IMR-90 (cell line): ENCODE measurements at regions not wholly inside any gene's neighbourhood (a gene's known extent, or its start where the extent isn't known, plus 50 kb on each side); places are given as distances from the start of the nearest gene placed in this dataset.

Source experiments
- ATAC-seq: fragments of 200-7000 bp; cut with Tn5 transposase; 2 replicates; pipeline ENCODE4 v1.9.1; 2020; ENCODE audit warnings: low read depth, mild to moderate bottlenecking, moderate library complexity
- BruUV-seq: library from RNA; stranded (reverse); fragments of 400-500 nt; replicated peaks from 2 replicates; lab custom pipeline; 2021; lab: Mats Ljungman, UMichigan
- CTCF ChIA-PET: fragments of 300-600 bp; formaldehyde crosslinking; extraction: SDS; loops from one replicate; lab custom pipeline; 2021; ENCODE audit warnings: antibody characterized with exemption; lab: Yijun Ruan, JAX
- POLR2A ChIA-PET: fragments of 300-600 bp; sonication (Branson Sonifier 250); formaldehyde crosslinking; loops from one replicate; lab custom pipeline; 2022; ENCODE audit warnings: antibody characterized with exemption; ENCODE audit not compliant: unreplicated experiment; lab: Charles Lee
- DNase-seq: peaks from one replicate; pipeline ENCODE4 v3.0.0; 2013
- H2AFZ ChIP-seq: replicated peaks from 2 replicates; pipeline ENCODE3; 2013; ENCODE audit warnings: low read length, mild to moderate bottlenecking; ENCODE audit not compliant: poor library complexity
- H2AK5ac ChIP-seq: 2 replicates; pipeline ENCODE4 v1.6.1; 2013; ENCODE audit warnings: low read depth, low read length, inconsistent platforms
- H2AK9ac ChIP-seq: replicated peaks from 2 replicates; pipeline ENCODE3; 2013; ENCODE audit warnings: mild to moderate bottlenecking, low read depth, low read length, moderate library complexity; ENCODE audit not compliant: poor library complexity
- H2BK120ac ChIP-seq: 2 replicates; pipeline ENCODE4 v1.6.1; 2013; ENCODE audit warnings: low read depth, low read length, inconsistent platforms
- H2BK15ac ChIP-seq: 3 replicates; pipeline ENCODE4 v1.6.1; 2013; ENCODE audit warnings: low read depth, low read length, inconsistent platforms
- H2BK20ac ChIP-seq: 2 replicates; pipeline ENCODE4 v1.6.1; 2013; ENCODE audit warnings: low read depth, mild to moderate bottlenecking, inconsistent platforms, low read length, moderate library complexity
- H2BK5ac ChIP-seq: 2 replicates; pipeline ENCODE4 v1.6.1; 2013; ENCODE audit warnings: mild to moderate bottlenecking, low read depth, low read length, inconsistent platforms; ENCODE audit not compliant: poor library complexity, severe bottlenecking
- H3K14ac ChIP-seq: replicated peaks from 2 replicates; pipeline ENCODE4 v1.6.1; 2013; ENCODE audit warnings: low read depth, low read length, inconsistent platforms
- H3K18ac ChIP-seq: 2 replicates; pipeline ENCODE4 v1.6.1; 2013; ENCODE audit warnings: low read depth, low read length, control low read depth
- H3K23ac ChIP-seq: 2 replicates; pipeline ENCODE4 v1.6.1; 2013; ENCODE audit warnings: low read depth, low read length, inconsistent platforms
- H3K27ac ChIP-seq: 2 replicates; pipeline ENCODE4 v1.5.1; 2013; ENCODE audit warnings: mild to moderate bottlenecking, control low read depth, low read length; ENCODE audit not compliant: insufficient read depth
- H3K27me3 ChIP-seq: 2 replicates; pipeline ENCODE4 v1.6.1; 2013; ENCODE audit warnings: low read length; ENCODE audit not compliant: control insufficient read depth, insufficient read depth
- H3K36me3 ChIP-seq: 2 replicates; pipeline ENCODE4 v1.6.1; 2013; ENCODE audit warnings: low read length, mixed read lengths; ENCODE audit not compliant: control insufficient read depth, insufficient read depth
- H3K4ac ChIP-seq: 2 replicates; pipeline ENCODE4 v1.6.1; 2013; ENCODE audit warnings: low read depth, low read length, inconsistent platforms
- H3K4me1 ChIP-seq: 2 replicates; pipeline ENCODE4 v1.6.1; 2013; ENCODE audit warnings: low read length, mixed read lengths; ENCODE audit not compliant: control insufficient read depth, insufficient read depth
- H3K4me2 ChIP-seq: 2 replicates; pipeline ENCODE4 v1.6.1; 2013; ENCODE audit warnings: low read depth, mild to moderate bottlenecking, control low read depth, low read length, moderate library complexity
- H3K4me3 ChIP-seq: 2 replicates; pipeline ENCODE4 v1.5.1; 2013; ENCODE audit warnings: low read depth, mild to moderate bottlenecking, control low read depth, low read length, moderate library complexity; ENCODE audit not compliant: insufficient read depth
- H3K56ac ChIP-seq: 2 replicates; pipeline ENCODE4 v1.6.1; 2013; ENCODE audit warnings: low read length, inconsistent platforms; ENCODE audit not compliant: insufficient read depth; ENCODE audit errors: extremely low read depth
- H3K79me1 ChIP-seq, 2 experiments: 2 replicates each; pipeline ENCODE4 v1.6.1; 2013; ENCODE audit warnings: low read length in 2 of 2, inconsistent platforms in 1 of 2, low read depth in 1 of 2
- H3K9ac ChIP-seq: 2 replicates; pipeline ENCODE4 v1.6.1; 2013; ENCODE audit warnings: low read depth, low read length, control low read depth
- H3K9me1 ChIP-seq: 2 replicates; pipeline ENCODE4 v1.6.1; 2013; ENCODE audit warnings: low read length, inconsistent platforms; ENCODE audit not compliant: insufficient read depth
- H3K9me3 ChIP-seq: 2 replicates; pipeline ENCODE4 v1.6.1; 2013; ENCODE audit warnings: low read length; ENCODE audit not compliant: control insufficient read depth, insufficient read depth
- H4K20me1 ChIP-seq: 2 replicates; pipeline ENCODE4 v1.6.1; 2013; ENCODE audit warnings: low read length, inconsistent platforms; ENCODE audit not compliant: insufficient read depth
- H4K5ac ChIP-seq: 2 replicates; pipeline ENCODE4 v1.6.1; 2013; ENCODE audit warnings: mild to moderate bottlenecking, low read depth, low read length, control low read depth
- H4K8ac ChIP-seq, 2 experiments: 2 replicates each; pipeline ENCODE4 v1.6.1; 2013; ENCODE audit warnings: low read depth in 2 of 2, low read length in 2 of 2, control low read depth in 1 of 2, inconsistent platforms in 1 of 2
- H4K91ac ChIP-seq: 2 replicates; pipeline ENCODE4 v1.6.1; 2013; ENCODE audit warnings: low read depth, low read length, inconsistent platforms; ENCODE audit not compliant: insufficient read depth
- BHLHE40 ChIP-seq: fragments of 150-350 bp; IDR thresholded peaks from 2 replicates; pipeline ENCODE4 v1.6.1; 2016; ENCODE audit warnings: mild to moderate bottlenecking, low read depth, low read length
- CEBPB ChIP-seq: IDR thresholded peaks from 2 replicates; pipeline ENCODE4 v1.6.1; 2012; ENCODE audit warnings: low read depth, low read length, improper control_type of control experiment
- CHD1 ChIP-seq: IDR thresholded peaks from 2 replicates; pipeline ENCODE4 v1.6.1; 2012; ENCODE audit warnings: low read depth, low read length, improper control_type of control experiment
- FOS ChIP-seq: fragments of 150-350 bp; IDR thresholded peaks from 2 replicates; pipeline ENCODE4 v1.6.1; 2016; ENCODE audit warnings: low read depth, low read length
- MAFK ChIP-seq: IDR thresholded peaks from 2 replicates; pipeline ENCODE4 v1.6.1; 2012; ENCODE audit warnings: low read depth, low read length, improper control_type of control experiment
- MAZ ChIP-seq: IDR thresholded peaks from 2 replicates; pipeline ENCODE4 v1.6.1; 2012; ENCODE audit warnings: low read depth, mild to moderate bottlenecking, low read length, improper control_type of control experiment, moderate library complexity, borderline replicate concordance
- MXI1 ChIP-seq: IDR thresholded peaks from 2 replicates; pipeline ENCODE4 v1.6.1; 2012; ENCODE audit warnings: low read depth, mild to moderate bottlenecking, low read length, moderate library complexity, borderline replicate concordance
- NFE2L2 ChIP-seq: fragments of 150-350 bp; IDR thresholded peaks from 2 replicates; pipeline ENCODE4 v1.6.1; 2016; ENCODE audit warnings: low read depth, mild to moderate bottlenecking, low read length
- POLR2A ChIP-seq: IDR thresholded peaks from 2 replicates; pipeline ENCODE4 v1.6.1; 2012; ENCODE audit warnings: mild to moderate bottlenecking, low read depth, low read length
- RAD21 ChIP-seq: IDR thresholded peaks from 2 replicates; pipeline ENCODE4 v1.6.1; 2012; ENCODE audit warnings: low read length, improper control_type of control experiment
- RCOR1 ChIP-seq: IDR thresholded peaks from 2 replicates; pipeline ENCODE4 v1.6.1; 2012; ENCODE audit warnings: mild to moderate bottlenecking, low read length, improper control_type of control experiment; ENCODE audit not compliant: insufficient replicate concordance
- RFX5 ChIP-seq: IDR thresholded peaks from 2 replicates; pipeline ENCODE4 v1.8.0; 2012; ENCODE audit warnings: low read depth, mild to moderate bottlenecking, low read length, moderate library complexity
- SMC3 ChIP-seq: fragments of 150-350 bp; IDR thresholded peaks from 2 replicates; pipeline ENCODE4 v1.6.1; 2016; ENCODE audit warnings: low read depth, mild to moderate bottlenecking, antibody characterized with exemption, low read length, moderate library complexity
- WGBS, 2 experiments: methylation state at CpG; one replicate each; pipeline versions ENCODE4 v1.1.5 to v1.1.7; 2013; ENCODE audit warnings: missing lambda C conversion rate in 2 of 2; ENCODE audit not compliant: insufficient read length in 1 of 2; ENCODE audit errors: extremely low coverage in 2 of 2; 5-methylcytosine and 5-hydroxymethylcytosine counted together
- dilution Hi-C: fragments of 300-500 bp; cut with HindIII; formaldehyde crosslinking; loops from one replicate; pipeline ENCODE4 v1.14.3; 2018; ENCODE audit warnings: low sequenced_read_pairs; ENCODE audit not compliant: unreplicated experiment
- in situ Hi-C: fragments of 300-500 bp; cut with MboI; formaldehyde crosslinking; loops from 3 replicates; pipeline ENCODE4 v1.14.3; 2019; ENCODE audit warnings: low sequenced_read_pairs, inconsistent platforms, mixed read lengths
- intact Hi-C: fragments of 100-400 bp; cut with micrococcal nuclease; formaldehyde crosslinking; loops from 2 replicates; pipeline ENCODE4 v1.10.0; 2022
- TF ChIP-seq, protein P1 (sequence below): fragments of 150-350 bp; IDR thresholded peaks from 2 replicates; pipeline ENCODE4 v1.6.1; 2017; ENCODE audit warnings: mild to moderate bottlenecking, antibody characterized with exemption, low read length, low read depth
- TF ChIP-seq, protein P2 (sequence below): fragments of 150-350 bp; IDR thresholded peaks from 2 replicates; pipeline ENCODE4 v1.6.1; 2016; ENCODE audit warnings: low read depth, mild to moderate bottlenecking, low read length, moderate library complexity, borderline replicate concordance
- TF ChIP-seq, protein P3 (sequence below): conservative IDR thresholded peaks from 2 replicates; pipeline ENCODE4 v1.5.1; 2012; ENCODE audit warnings: mild to moderate bottlenecking, low read depth, low read length, improper control_type of control experiment

DNA sequence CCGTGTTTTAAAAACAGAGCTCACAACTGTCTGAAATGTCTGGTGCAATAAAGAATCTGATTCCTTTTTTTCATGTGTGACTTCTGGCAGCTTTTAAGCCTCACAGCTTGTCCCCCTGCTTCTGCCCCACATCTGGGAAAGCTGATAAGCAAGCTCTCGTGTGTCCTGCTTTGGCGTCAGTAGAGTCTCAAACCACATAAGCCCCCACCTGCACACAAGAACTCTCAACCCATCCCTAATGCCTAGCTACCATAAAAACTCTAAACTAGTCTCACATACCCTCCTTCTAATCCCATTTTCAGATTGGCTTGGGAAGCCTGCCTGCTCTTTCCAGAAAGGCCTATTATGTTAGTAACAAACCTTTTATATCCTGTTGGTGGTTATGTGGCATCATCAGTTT is 94.6 kb upstream of the DAB1 start:
- Histone ChIP-seq H2AK9ac (no peak overlapping the region), H3K4ac (no peak overlapping the region), H4K91ac (no peak overlapping the region), H4K8ac (no peak overlapping the region), H3K14ac (no peak overlapping the region), H3K56ac (no peak overlapping the region), H3K27me3 (0 out of 2 replicates have a peak, but pooled peaks cover 2% of the 10 kb centered on the region), H3K79me1 (no peaks in the 10 kb centered on the region), H4K20me1 (no peaks in the 10 kb centered on the region), H2BK5ac (no peak overlapping the region), H3K36me3 (no peaks in the 10 kb centered on the region), H3K4me3 (no peak overlapping the region), H3K4me1 (no peaks in the 10 kb centered on the region), H3K9ac (no peak overlapping the region), H3K18ac (no peak overlapping the region), H2AFZ (no peak overlapping the region), H2BK20ac (no peak overlapping the region), H3K9me1 (no peaks in the 10 kb centered on the region), H2BK15ac (no peak overlapping the region), H3K9me3 (no peaks in the 10 kb centered on the region), H3K27ac (no peak overlapping the region), H3K4me2 (no peak overlapping the region), H2BK120ac (no peak overlapping the region), H3K23ac (no peak overlapping the region), H2AK5ac (no peak overlapping the region), H4K5ac (no peak overlapping the region)
- DNase-seq = no peak
- no TSS peak for BruUV-seq
- ATAC-seq = no peak
- no peak for TF ChIP-seq RAD21
- TF ChIP-seq, protein P1, sequence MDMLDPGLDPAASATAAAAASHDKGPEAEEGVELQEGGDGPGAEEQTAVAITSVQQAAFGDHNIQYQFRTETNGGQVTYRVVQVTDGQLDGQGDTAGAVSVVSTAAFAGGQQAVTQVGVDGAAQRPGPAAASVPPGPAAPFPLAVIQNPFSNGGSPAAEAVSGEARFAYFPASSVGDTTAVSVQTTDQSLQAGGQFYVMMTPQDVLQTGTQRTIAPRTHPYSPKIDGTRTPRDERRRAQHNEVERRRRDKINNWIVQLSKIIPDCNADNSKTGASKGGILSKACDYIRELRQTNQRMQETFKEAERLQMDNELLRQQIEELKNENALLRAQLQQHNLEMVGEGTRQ = no peak
- no peak for TF ChIP-seq SMC3
- TF ChIP-seq BHLHE40 = no peak
- no peak for TF ChIP-seq RCOR1
- TF ChIP-seq RFX5 = no peak
- TF ChIP-seq CHD1 = no peak
- no peak for TF ChIP-seq POLR2A
- no peak for TF ChIP-seq NFE2L2
- TF ChIP-seq, protein P2, sequence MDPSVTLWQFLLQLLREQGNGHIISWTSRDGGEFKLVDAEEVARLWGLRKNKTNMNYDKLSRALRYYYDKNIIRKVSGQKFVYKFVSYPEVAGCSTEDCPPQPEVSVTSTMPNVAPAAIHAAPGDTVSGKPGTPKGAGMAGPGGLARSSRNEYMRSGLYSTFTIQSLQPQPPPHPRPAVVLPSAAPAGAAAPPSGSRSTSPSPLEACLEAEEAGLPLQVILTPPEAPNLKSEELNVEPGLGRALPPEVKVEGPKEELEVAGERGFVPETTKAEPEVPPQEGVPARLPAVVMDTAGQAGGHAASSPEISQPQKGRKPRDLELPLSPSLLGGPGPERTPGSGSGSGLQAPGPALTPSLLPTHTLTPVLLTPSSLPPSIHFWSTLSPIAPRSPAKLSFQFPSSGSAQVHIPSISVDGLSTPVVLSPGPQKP = no peak
- TF ChIP-seq MAZ = no peak
- TF ChIP-seq FOS = no peak
- no peak for TF ChIP-seq MAFK
- TF ChIP-seq CEBPB = no peak
- TF ChIP-seq, protein P3, sequence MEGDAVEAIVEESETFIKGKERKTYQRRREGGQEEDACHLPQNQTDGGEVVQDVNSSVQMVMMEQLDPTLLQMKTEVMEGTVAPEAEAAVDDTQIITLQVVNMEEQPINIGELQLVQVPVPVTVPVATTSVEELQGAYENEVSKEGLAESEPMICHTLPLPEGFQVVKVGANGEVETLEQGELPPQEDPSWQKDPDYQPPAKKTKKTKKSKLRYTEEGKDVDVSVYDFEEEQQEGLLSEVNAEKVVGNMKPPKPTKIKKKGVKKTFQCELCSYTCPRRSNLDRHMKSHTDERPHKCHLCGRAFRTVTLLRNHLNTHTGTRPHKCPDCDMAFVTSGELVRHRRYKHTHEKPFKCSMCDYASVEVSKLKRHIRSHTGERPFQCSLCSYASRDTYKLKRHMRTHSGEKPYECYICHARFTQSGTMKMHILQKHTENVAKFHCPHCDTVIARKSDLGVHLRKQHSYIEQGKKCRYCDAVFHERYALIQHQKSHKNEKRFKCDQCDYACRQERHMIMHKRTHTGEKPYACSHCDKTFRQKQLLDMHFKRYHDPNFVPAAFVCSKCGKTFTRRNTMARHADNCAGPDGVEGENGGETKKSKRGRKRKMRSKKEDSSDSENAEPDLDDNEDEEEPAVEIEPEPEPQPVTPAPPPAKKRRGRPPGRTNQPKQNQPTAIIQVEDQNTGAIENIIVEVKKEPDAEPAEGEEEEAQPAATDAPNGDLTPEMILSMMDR = no peak
- no peak for TF ChIP-seq MXI1
- no CpG with 5 or more reads among the region's 3 CpGs for WGBS, 2 experiments
- intact Hi-C loops (no loop called here), in situ Hi-C loops (no loop called here), dilution Hi-C loops (no loop called here)
- CTCF ChIA-PET = no interaction called here
- POLR2A ChIA-PET = no interaction called here
